ENCODE measurements at regions not wholly inside any gene's neighbourhood (a gene's known extent, or its start where the extent isn't known, plus 50 kb on each side); places are given as distances from the start of the nearest gene placed in this dataset.

- ChIA-PET CTCF (ENCODE audit: unreplicated experiment) (no interaction called here), POLR2A (no interaction called here)
- no peak overlapping the region for H3K4me3 ChIP-seq (ENCODE audit: low read depth, low read length, poor library complexity, severe bottlenecking)
- no peaks in the 10 kb centered on the region for H3K4me1 ChIP-seq (ENCODE audit: insufficient read depth, low read length, poor library complexity, severe bottlenecking)
- H4K20me1 ChIP-seq (ENCODE audit: insufficient read depth, low read length), result no peaks in the 10 kb centered on the region
- intact Hi-C loops (cut with micrococcal nuclease; ENCODE audit: unreplicated experiment), result no loop called here
- H3K4me2 ChIP-seq (ENCODE audit: low read length), result no peak overlapping the region
- H3K36me3 ChIP-seq (ENCODE audit: insufficient read depth, low read length), result no peaks in the 10 kb centered on the region
- no peaks in the 10 kb centered on the region for H3K79me2 ChIP-seq (ENCODE audit: insufficient read depth, low read depth, low read length)
- H3K9me2 ChIP-seq (ENCODE audit: insufficient read depth, low read length), result no peaks in the 10 kb centered on the region
- H2AFZ ChIP-seq (ENCODE audit: low read length), result no peak overlapping the region
- TF ChIP-seq CTCF (conservative IDR thresholded peaks at IDR 0.05; ENCODE audit: low read length) (no peak), EZH2phosphoT487 (IDR thresholded peaks at IDR 0.05; ENCODE audit: borderline replicate concordance, low read depth, low read length) (no peak)
- BruUV-seq (replicated peaks), result no TSS peak
- no peaks in the 10 kb centered on the region for H3K9me3 ChIP-seq (ENCODE audit: low read length)
- no peak overlapping the region for H3K27ac ChIP-seq (ENCODE audit: low read depth, low read length, poor library complexity, severe bottlenecking)
- DNase-seq (ENCODE audit: low spot score), result no peak
Observed at GRCh38 chr18:61256291-61256690, 76.9 kb upstream of the CDH20 start.

GRCh38 chr18:61261870-61262269 is 71.4 kb upstream of the CDH20 start:
- Histone ChIP-seq H3K4me2 (ENCODE audit: low read length) (no peak overlapping the region), H3K4me1 (ENCODE audit: insufficient read depth, low read length, poor library complexity, severe bottlenecking) (no peaks in the 10 kb centered on the region), H3K4me3 (ENCODE audit: low read depth, low read length, poor library complexity, severe bottlenecking) (no peak overlapping the region), H3K79me2 (ENCODE audit: insufficient read depth, low read depth, low read length) (no peaks in the 10 kb centered on the region), H3K9me3 (ENCODE audit: low read length) (no peaks in the 10 kb centered on the region), H3K36me3 (ENCODE audit: insufficient read depth, low read length) (no peaks in the 10 kb centered on the region), H2AFZ (ENCODE audit: low read length) (no peak overlapping the region), H3K27ac (ENCODE audit: low read depth, low read length, poor library complexity, severe bottlenecking) (no peak overlapping the region), H4K20me1 (ENCODE audit: insufficient read depth, low read length) (no peaks in the 10 kb centered on the region), H3K9me2 (ENCODE audit: insufficient read depth, low read length) (no peaks in the 10 kb centered on the region)
- no peak for TF ChIP-seq EZH2phosphoT487 (IDR thresholded peaks at IDR 0.05; ENCODE audit: borderline replicate concordance, low read depth, low read length)
- no peak for TF ChIP-seq CTCF (conservative IDR thresholded peaks at IDR 0.05; ENCODE audit: low read length)
- ChIA-PET POLR2A (no interaction called here), CTCF (ENCODE audit: unreplicated experiment) (no interaction called here)
- intact Hi-C loops (cut with micrococcal nuclease; ENCODE audit: unreplicated experiment), result no loop called here
- no peak for DNase-seq (ENCODE audit: low spot score)
- BruUV-seq (replicated peaks), result no TSS peak

GRCh38 chr18:61272793-61273192 is 60.4 kb upstream of the CDH20 start:
- no peak overlapping the region for H3K4me3 ChIP-seq (ENCODE audit: low read depth, low read length, poor library complexity, severe bottlenecking)
- ChIA-PET POLR2A (no interaction called here), CTCF (ENCODE audit: unreplicated experiment) (no interaction called here)
- intact Hi-C loops (cut with micrococcal nuclease; ENCODE audit: unreplicated experiment), result no loop called here
- H3K36me3 ChIP-seq (ENCODE audit: insufficient read depth, low read length), result no peaks in the 10 kb centered on the region
- H2AFZ ChIP-seq (ENCODE audit: low read length), result no peak overlapping the region
- no peaks in the 10 kb centered on the region for H3K4me1 ChIP-seq (ENCODE audit: insufficient read depth, low read length, poor library complexity, severe bottlenecking)
- BruUV-seq (replicated peaks), result no TSS peak
- no peak overlapping the region for H3K27ac ChIP-seq (ENCODE audit: low read depth, low read length, poor library complexity, severe bottlenecking)
- no peak for TF ChIP-seq EZH2phosphoT487 (IDR thresholded peaks at IDR 0.05; ENCODE audit: borderline replicate concordance, low read depth, low read length)
- TF ChIP-seq CTCF (conservative IDR thresholded peaks at IDR 0.05; ENCODE audit: low read length), result no peak
- no peaks in the 10 kb centered on the region for H4K20me1 ChIP-seq (ENCODE audit: insufficient read depth, low read length)
- no peak for DNase-seq (ENCODE audit: low spot score)
- no peak overlapping the region for H3K4me2 ChIP-seq (ENCODE audit: low read length)
- H3K9me2 ChIP-seq (ENCODE audit: insufficient read depth, low read length), result no peaks in the 10 kb centered on the region
- no peaks in the 10 kb centered on the region for H3K9me3 ChIP-seq (ENCODE audit: low read length)
- no peaks in the 10 kb centered on the region for H3K79me2 ChIP-seq (ENCODE audit: insufficient read depth, low read depth, low read length)

Measured in OCI-LY7 (cell line).